HG03196 (cell line): ENCODE measurements at regions not wholly inside any gene's neighbourhood (a gene's known extent, or its start where the extent isn't known, plus 50 kb on each side); places are given as distances from the start of the nearest gene placed in this dataset.
"Not testable (repeated sequence)": the region's sequence is repeated elsewhere in the genome, so short reads cannot be mapped to it uniquely, and the experiment has no call there.

Source experiments
- ATAC-seq: cut with Tn5 transposase; IDR thresholded peaks from one replicate; pipeline ENCODE4 v1.9.1; 2021; ENCODE audit not compliant: unreplicated experiment

DNA sequence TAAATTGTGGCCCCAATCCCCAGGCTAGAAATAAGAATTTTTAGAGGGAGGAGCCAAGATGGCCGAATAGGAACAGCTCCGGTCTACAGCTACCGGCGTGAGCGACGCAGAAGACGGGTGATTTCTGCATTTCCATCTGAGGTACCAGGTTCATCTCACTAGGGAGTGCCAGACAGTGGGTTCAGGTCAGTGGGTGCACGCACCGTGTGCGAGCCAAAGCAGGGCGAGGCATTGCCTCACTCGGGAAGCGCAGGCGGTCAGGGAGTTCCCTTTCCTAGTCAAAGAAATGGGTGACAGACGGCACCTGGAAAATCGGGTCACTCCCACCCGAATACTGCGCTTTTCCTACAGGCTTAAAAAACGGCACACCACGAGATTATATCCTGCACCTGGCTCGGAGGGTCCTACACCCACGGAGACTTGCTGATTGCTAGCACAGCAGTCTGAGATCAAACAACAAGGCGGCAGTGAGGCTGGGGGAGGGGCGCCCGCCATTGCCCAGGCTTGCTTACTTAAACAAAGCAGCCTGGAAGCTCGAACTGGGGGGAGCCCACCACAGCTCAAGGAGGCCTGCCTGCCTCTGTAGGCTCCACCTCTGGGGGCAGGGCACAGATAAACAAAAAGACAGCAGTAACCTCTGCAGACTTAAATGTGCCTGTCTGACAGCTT is 257.7 kb upstream of the MEIS1 start:
- ATAC-seq: not testable (repeated sequence)

DNA sequence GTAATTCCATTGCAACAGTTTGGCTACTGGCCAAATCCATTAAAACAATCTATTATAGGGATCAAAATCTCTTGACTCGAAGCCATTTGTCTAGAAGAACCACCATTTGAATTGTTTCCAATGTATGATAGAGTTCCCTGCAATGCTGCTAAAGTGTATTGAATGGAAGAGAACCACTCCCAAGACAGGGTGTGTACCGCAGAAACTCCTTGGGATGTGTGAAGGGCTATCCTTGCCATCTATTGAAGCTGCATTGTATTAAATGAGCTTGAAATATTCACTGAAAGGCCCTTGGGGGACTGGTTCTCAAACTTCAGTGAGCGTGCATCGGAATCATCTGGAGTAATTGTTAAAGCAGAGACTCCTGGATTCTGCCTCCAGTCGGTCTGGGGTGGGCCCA is 260.4 kb upstream of the MEIS1 start:
- ATAC-seq: no peak

DNA sequence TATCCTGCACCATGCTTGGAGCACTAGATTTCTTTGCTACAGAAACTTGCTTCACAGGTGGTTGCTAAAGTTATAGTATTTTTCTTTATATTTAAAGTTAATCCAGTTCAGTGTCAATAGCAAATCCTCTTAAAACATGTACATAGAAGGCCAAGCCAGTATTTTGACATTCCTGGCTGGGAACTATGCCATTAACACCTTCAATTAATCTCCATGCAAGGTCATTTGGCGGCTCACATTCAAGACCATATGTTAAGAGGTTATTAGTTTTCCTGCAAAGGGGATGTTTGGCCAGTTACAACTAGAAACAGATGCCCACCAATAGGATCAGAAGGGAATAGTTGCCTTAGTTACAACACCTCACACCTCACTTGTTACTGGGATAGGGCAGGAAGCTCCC is 261.3 kb upstream of the MEIS1 start:
- no peak for ATAC-seq

DNA sequence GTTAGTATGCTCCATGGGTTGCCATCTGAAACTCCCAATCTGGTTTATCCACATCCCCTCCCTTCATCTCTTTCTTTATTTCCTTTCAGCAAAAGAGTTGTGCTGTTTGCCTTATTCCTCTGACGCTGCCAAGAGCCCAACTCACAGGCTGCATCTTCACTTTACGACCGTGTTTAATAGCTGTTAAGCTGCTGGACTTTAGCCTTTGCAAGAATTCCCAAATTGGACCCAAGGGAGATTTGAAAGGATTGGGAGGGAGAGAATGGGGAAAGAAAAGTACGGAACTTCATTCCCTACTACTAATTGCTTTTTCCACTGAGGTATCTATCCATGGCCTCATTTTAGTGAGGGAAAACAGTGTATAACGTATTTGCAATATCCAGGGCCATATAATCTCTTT is 263.4 kb upstream of the MEIS1 start:
- ATAC-seq: no peak

DNA sequence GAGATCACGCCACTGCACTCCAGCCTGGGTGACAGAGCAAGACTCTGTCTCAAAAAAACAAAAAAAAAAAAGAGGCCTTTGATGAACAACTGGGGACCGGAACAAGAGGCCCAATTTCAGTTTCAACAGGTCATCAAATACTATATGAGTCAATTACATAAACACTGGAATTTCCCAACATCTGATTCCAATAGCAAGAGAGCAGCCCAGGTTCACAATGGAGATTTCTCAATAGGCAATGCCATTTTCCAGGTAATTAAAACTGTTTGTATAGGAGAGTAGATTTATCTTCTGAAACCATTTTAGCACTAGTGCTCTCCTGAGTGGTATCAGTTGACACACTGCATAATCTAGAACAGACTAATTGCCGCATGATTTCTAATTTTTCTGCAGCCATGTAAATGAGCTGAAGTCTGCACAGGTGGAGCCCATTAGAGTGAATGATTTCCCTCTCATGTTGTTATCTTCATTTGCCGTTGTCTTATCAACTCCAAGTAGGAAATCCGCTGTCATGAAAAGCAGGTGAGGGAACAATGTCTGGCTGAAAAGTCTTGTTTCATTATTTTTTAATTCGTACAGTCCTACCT is 264.1 kb upstream of the MEIS1 start:
- no peak for ATAC-seq

DNA sequence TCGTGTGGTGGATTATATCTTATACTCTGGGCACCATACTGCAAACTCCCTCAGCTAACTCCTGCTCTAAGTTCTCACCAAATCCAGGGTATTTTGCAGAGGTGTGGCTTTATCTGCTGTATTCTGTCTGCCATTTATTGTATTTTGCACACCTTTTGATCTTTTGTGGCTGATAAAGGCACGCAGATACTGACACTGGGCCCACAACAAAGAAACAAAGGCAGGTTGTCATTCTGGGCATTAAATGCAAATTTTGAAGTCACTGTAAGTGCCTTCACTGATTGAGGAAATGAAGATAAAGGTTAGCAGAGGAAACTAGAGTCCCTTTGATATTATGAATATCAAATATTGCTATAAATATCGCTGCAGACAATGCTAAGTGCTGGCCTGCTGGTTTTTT is 265.8 kb upstream of the MEIS1 start:
- ATAC-seq: no peak

DNA sequence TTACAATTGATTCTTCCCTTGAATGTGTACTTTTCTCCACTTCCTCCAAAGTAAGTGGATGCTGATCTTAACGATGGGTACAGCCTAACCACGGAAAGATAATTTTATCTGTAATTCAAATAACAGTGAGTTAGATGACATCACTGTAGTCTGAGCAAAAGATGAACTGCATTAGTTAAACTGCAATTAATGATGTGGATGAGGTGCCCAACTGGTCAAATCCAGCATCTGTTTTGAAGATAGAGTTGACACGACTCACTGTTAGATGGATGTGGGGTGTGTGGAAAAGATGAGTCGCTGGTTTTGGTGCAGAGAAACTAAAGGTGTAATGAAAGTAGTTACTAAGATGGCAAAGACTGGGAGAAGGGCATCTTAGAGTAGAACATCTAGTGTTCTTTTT is 270.5 kb upstream of the MEIS1 start:
- no peak for ATAC-seq

DNA sequence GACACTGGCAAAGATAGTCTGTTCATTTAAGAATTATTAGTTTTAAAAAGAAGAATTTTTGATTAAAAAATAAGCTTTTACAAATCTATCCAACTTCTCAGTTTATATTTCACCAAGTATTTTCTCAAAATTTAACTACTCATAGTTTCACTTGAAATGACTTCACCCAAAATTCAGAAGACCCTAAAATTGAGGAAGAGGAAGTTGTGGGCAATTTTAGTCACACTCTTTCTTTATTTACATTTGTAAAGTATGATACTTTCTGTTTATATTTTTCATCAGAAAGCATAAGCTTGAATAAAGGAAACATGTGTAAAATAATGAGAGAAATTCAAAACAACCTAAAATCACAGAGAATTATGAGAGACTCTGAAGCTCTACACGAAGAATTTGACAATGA is 278.8 kb upstream of the MEIS1 start:
- ATAC-seq: no peak

DNA sequence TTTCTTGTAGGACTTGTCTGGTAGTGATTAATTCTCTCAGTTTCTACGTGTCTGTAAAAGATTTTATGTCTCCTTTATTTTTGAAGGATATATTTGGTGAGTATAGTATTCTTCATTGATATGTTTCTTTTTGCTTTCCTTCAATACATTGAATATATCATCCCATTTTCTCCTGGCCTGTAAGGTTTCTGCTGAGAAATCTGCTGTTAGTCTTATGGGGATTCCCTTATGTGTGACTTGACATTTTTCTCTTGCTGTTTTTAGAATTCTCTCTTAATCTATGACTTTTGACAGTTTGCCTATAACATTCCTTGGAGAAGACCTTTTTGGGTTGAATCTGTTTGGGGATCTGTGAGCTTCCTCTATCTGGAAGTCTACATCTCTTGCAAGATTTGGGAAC is 281.0 kb upstream of the MEIS1 start:
- ATAC-seq: no peak

DNA sequence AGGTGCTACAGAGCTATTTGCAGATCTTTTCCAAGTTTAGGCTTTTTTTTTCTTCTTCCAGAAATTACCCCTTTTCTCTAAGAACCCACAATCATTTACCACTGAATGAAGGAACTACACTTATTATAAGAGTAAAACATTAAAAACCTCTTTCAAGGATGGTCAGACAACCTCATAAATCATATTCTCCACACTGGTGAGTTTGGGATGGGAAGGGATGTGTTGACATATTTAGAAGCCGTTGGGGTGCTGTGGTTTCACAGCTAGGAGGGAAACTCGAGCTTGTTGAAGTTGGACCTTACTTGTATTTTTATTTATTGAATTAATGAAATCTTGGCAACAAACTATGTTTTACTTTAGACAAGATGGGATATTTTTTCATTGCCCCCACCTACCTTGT is 289.4 kb upstream of the MEIS1 start:
- no peak for ATAC-seq

DNA sequence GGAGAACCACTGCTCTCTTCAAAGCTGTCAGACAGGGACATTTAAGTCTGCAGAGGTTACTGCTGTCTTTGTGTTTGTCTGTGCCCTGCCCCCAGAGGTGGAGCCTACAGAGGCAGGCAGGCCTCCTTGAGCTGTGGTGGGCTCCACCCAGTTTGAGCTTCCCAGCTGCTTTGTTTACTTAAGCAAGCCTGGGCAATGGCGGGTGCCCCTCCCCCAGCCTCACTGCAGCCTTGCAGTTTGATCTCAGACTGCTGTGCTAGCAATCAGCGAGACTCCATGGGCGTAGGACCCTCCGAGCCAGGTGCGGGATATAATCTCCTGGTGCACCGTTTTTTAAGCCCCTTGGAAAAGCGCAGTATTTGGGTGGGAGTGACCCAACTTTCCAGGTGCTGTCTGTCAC is 290.6 kb upstream of the MEIS1 start:
- ATAC-seq: not testable (repeated sequence)

DNA sequence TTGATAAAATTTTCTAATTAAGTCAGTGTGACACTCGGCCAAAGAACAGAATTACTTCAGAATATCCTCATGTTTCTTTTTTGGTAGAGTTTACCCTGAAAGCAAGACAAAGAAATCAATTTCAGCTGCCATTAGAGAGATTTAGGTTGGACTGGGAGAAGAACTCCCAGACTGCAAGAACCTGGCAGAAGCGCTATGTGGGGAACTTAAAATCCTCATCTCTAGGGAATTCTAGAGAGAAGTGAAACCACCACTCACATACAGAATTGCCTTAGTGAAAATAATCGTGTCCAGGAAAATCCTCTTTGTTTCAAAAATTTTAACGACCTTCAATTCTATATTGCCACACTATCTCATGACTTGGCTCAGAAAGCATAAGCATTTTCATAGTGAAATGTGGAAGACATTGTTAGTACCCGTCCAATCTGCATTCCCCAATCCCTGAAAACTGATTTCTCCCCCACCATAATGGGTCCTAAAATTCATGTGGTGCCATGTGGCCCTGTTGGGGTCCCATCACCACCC is 297.3 kb upstream of the MEIS1 start:
- ATAC-seq: no peak

DNA sequence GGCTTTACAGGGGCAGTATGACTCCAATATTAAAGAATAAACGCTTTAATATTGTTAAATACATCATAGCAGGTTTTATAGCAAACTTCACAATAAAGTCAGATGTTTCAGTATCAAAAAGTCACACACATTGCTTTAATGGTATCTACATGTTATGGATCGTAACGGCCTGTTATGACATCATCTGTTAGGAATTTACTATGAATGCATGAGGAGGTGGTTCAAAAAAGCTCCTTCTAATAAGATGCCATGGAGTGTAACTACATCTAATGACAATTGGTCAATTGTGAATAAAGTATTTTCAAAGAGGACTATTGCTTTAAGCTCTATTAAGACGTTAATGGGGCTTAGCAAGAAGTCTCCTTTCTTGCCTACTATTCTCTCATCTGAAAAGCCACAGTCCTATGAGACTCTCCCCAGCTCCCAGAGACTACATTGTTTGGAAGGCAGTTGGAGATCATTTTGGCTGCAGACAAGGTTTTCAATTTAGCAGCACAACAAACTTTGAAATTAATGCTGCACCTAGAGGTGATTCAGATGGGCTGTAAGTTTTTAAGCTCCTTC is 300.7 kb upstream of the MEIS1 start:
- ATAC-seq: no peak

DNA sequence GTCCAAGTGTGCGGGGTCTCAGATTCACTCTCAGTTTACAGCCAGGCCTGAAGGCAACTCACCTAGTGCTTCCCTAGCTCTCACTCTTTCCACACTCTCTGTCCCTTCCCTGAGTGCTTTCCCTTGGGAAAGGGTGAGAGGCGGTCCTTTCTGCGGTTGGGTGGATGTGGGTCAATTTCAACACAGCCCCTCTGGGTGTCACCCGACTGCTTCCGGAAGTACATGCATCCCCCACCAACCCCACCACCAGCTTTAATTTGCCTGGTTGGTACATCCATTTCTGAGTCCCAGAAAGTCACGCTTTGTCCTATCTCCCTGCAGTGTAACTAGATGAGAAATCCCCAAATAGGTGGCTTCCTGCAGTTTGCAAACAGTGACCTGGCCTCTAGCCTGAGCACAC is 307.3 kb upstream of the MEIS1 start:
- ATAC-seq: no peak

DNA sequence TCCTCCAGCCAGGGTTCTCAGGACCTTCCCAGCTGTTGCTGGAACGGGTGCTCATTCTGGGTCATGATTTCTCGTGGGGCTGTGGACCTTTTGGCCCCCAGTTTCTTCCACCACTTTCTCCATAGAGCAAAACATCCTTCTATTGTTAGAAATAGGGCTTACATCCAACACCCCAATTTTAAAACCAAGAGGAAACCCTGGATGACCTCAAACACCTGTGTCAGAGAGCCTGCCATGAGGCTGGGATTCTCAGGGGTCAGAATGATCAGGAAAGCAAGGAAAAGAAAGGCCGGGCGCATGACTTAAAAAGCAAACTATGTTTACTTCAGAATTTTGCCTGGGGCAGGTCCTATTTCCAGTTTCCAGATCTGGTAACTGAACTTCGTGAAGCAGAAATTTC is 307.9 kb upstream of the MEIS1 start:
- no peak for ATAC-seq

DNA sequence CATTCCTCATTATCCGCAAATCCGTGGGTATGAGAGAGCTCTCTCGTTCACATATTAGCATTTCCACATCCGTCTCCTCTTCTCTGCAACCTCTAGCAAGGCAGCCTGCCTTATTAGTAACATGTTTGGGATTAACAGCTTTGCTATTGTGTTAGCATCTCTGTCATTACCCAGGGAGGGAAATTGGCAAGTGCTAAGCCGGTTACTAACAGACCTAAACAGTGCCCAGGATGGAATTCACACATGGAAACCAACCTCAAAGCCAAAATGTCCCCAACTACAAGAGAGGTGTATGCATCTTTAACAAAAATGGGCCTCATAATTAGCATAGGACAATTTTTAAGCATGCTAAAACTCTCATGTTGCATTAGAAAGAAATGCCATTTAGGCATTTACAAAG is 309.0 kb upstream of the MEIS1 start:
- ATAC-seq: no peak

DNA sequence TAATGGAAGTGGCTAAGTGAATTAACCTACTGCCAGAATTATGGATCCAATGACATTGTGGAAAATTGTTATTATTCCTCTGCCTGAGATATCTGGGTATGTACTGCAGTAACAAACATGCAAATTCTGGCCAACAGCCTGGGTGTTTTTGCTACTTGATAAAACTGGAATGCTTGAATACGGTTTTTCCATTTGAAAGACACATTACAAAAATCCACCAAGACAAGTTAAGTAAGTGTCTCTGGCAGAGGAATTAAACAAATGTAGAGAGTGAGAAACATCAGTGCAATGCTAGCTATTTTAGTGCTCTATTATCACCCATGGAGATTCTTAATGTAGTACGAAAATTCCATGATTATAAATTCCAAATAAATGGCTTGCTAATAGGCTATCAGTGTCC is 312.4 kb upstream of the MEIS1 start:
- no peak for ATAC-seq

DNA sequence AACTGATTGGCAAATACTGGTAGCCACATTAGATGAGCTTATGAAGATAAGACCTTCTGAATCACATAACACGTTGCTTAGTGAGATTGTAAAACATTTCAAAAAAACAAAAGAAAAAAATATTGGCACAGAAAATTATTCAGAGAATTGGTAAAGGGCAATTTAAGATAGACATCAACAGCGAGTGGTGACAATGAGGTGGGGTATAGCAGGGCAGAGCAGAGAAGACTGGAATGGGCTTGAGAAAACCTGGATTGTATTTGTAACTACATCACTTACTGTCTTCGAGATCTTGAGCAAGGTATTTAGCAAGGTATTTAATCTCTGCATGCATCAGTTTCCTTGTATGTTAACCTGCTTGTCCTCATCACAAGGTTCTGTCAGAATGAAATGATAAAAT is 313.0 kb upstream of the MEIS1 start:
- ATAC-seq: no peak

DNA sequence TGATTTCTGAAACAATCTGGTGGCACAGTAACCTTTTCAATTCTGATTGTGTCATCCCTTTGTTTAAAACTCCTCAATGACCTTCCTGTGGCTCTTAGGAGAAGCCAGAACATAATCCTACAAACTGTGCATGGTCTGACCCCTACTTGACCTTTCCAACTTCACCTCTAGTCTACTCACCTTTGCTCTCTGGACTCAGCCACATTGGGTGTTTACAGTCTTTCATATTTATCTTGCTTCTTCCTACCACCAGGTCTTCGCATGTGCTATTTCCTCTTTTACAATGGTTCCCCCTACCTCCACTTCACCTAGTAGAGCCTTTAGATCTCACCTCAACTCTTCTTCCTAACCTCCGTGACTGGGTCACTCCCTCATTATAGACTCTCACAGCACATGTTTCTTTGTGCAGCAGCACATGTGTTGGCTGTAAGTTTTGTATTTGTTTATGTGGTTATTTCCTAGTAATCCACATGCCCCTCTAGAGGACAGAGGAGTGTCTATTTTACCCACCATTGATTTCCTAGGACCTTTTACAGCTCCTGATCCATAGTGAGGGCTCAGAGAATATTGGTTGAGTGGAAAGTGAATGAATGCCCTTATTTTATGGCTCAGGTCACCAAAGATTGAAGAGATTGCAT is 320.8 kb upstream of the MEIS1 start:
- no peak for ATAC-seq

DNA sequence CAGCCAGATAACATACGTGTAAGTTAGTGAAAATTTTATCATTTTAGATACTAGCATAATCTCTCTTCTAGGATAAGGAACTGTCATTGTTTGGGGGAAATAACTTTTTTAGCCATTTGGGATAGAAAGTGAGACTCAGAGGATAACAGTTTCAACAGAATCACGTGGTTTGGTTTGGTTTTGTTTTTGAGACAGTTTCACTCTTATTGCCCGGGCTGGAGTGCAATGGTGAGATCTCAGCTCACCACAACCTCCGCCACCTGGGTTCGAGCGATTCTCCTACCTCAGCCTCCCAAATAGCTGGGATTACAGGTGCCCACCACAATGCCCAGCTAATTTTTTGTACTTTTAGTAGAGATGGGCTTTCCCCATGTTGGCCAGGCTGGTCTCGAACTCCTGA is 323.2 kb upstream of the MEIS1 start:
- no peak for ATAC-seq

DNA sequence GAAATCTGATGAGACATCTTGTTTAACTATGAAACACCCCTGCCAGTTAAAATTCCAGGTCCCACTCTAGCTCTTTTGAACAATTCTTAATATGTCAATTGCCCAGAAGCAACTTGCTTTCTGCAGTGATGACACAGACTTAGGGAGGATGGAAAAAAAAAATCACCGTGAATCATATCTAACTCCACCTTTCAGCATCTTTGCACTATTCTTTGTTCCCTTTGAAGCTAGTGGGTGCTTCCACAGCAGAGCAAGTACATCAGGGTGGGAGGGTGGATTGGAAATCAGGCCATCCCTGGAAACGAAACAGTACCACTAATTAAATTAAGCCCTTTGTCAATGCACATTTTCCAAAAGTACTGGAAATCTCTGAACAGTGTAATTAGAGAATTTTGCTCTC is 324.3 kb upstream of the MEIS1 start:
- ATAC-seq: no peak

DNA sequence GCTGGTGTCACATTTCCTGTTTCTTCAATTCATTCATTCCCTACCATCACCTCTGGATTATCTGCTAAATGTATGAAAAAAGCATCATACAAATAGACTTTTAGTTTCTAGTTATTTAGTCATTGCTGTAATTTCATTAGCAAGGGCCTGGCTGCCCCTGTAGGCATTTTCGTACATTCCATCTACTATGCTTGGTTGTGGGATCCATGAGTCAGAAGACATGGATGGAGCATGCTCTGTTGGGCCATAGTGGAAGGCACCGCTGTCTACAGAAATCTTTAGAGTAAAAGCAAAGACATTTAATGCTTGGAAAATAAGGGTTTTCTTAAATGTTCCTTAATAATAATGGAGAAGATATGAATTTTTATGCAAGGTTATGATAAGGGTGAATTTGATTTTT is 324.8 kb upstream of the MEIS1 start:
- ATAC-seq: no peak
